Mucosa of descending colon (tissue), 3 donors: ENCODE measurements at regions not wholly inside any gene's neighbourhood (a gene's known extent, or its start where the extent isn't known, plus 50 kb on each side); places are given as distances from the start of the nearest gene placed in this dataset.

Experiments
- ATAC-seq: fragments of 200-7000 bp; cut with Tn5 transposase; one replicate; pipeline ENCODE4 v1.9.1; 2020; ENCODE audit warnings: mild to moderate bottlenecking, moderate library complexity
- DNase-seq, 3 donors: peaks; one replicate each; pipeline ENCODE4 v3.0.0-alpha.2; 2020
- H3K36me3 ChIP-seq: fragments of 200-600 bp; one replicate; pipeline ENCODE4 v1.8.0; 2021; ENCODE audit warnings: low read depth, mild to moderate bottlenecking
- H3K4me1 ChIP-seq: fragments of 200-600 bp; one replicate; pipeline ENCODE4 v1.8.0; 2021; ENCODE audit warnings: low read depth, mild to moderate bottlenecking
- H3K4me3 ChIP-seq: fragments of 200-600 bp; one replicate; pipeline ENCODE4 v1.8.0; 2021; ENCODE audit warnings: mild to moderate bottlenecking
- H3K9me3 ChIP-seq: fragments of 200-600 bp; one replicate; pipeline ENCODE4 v1.8.0; 2021; ENCODE audit warnings: mild to moderate bottlenecking
- CTCF ChIP-seq: fragments of 200-600 bp; IDR thresholded peaks from one replicate; pipeline ENCODE4 v1.8.0; 2022; ENCODE audit warnings: antibody characterized with exemption, mild to moderate bottlenecking
- intact Hi-C, 2 donors: fragments of 100-400 bp; cut with DNase I in 1 of 2; cut with micrococcal nuclease in 1 of 2; formaldehyde crosslinking; loops; one replicate each; pipeline versions ENCODE4 v1.11.0 to v1.11.1; 2022; cut with DNase I, micrococcal nuclease
- donor health status: DM: no; HTN: no; CAD: no; lungs with moderate emphysema.
- donor health status: DM: no; HTN: no; CAD: no.
- donor health status: DM: no; HTN: yes; CAD: no.

DNA sequence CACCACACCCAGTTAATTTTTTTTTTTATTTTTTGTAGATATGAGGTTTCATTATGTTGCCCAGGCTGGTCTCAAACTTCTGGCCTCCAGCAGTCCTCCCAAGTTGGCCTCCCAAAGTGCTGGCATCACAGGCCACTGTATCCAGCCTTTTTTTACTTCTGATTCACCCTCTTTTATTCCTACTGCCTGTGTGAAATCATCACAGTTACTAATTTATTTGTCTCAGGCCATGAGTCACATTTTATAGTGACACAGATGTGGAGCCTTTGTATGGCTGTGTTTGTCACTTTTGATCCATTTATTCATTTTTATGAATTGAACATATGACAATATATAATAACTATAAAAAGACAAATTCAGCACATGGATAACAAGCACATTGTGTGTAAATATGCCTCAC lies 67.1 kb upstream of the SNX2 start:
- Histone ChIP-seq H3K36me3 (no peaks in the 10 kb centered on the region), H3K4me3 (no peak overlapping the region), H3K4me1 (no peaks in the 10 kb centered on the region), H3K9me3 (no peaks in the 10 kb centered on the region)
- intact Hi-C loops, result no loop called here
- ATAC-seq, result no peak
- no peak for TF ChIP-seq CTCF
- no peak for DNase-seq

- DNase-seq (no peak), ATAC-seq (no peak)
- Histone ChIP-seq H3K4me3 (no peak overlapping the region), H3K4me1 (no peaks in the 10 kb centered on the region), H3K36me3 (no peaks in the 10 kb centered on the region), H3K9me3 (no peaks in the 10 kb centered on the region)
- TF ChIP-seq CTCF, result no peak
- intact Hi-C loops, result no loop called here
These were observed 61.8 kb upstream of the SNX2 start for GRCh38 chr5:122713041-122713440.

DNA sequence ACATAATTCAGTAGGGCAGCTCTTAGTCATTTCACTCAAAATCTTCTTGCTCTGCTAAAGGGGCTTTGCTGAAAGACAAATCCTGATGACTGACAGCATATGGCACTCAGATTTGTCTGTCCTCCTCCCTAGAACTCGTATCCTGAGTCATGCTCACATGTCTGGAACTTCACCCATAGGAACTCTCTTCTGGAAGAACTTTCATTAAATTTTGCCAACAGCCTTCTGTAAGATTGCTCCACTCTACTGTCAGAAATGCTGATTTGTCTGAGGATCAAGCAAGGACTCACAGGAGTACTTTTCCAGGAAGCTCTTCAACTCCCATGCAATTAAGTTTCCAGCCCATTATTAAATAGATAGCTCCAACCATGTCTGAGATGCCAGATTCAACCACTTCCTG lies 59.8 kb upstream of the SNX2 start:
- no peak overlapping the region for H3K4me3 ChIP-seq
- no peaks in the 10 kb centered on the region for H3K9me3 ChIP-seq
- no peaks in the 10 kb centered on the region for H3K4me1 ChIP-seq
- no peak for DNase-seq
- TF ChIP-seq CTCF, result no peak
- no peaks in the 10 kb centered on the region for H3K36me3 ChIP-seq
- no peak for ATAC-seq
- intact Hi-C loops, result no loop called here

GRCh38 chr5:122718611-122719010 lies 56.3 kb upstream of the SNX2 start:
- H3K4me1 ChIP-seq, result no peaks in the 10 kb centered on the region
- no peak for ATAC-seq
- no peak for TF ChIP-seq CTCF
- no peaks in the 10 kb centered on the region for H3K36me3 ChIP-seq
- no peak overlapping the region for H3K4me3 ChIP-seq
- DNase-seq, result no peak
- H3K9me3 ChIP-seq, result no peaks in the 10 kb centered on the region
- intact Hi-C loops, result no loop called here

DNA sequence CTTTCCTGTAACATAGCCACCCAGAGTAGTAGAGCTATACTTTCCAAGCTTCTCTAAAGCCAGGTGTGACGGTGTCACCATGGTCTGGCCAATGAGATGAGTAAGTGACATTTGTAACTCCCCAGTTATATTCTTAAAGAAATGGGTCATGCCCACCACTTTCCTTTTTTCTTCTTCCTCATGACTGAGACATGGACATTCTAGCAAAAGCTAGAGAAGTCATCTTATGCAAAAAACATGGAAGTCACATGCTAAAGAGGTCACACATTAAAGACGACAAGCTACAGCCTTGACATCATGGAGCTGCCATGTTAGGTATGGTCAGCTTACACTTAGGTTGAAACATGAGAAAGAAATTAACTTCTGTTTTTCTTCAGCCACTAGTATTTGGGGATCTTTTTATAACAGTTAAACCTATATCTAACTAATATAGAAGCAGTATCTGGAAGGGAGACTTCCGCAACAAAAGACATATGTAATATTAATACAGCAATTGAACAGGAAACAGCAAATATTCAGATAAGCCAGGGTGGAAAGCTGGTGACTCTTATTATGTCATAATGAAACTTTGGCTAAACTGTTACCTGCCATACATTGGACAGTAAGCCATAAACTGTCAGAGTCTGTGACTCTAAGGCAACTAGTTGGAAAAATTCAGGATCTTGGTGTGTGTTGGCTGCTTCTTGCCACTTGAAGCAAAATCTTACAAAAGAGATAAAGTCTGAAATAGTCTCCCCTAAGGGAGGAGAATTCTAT lies 54.7 kb upstream of the SNX2 start:
- intact Hi-C loops, result no loop called here
- no peaks in the 10 kb centered on the region for H3K36me3 ChIP-seq
- H3K9me3 ChIP-seq, result no peaks in the 10 kb centered on the region
- no peak for TF ChIP-seq CTCF
- DNase-seq (no peak), ATAC-seq (no peak)
- H3K4me1 ChIP-seq, result no peaks in the 10 kb centered on the region
- no peak overlapping the region for H3K4me3 ChIP-seq

GRCh38 chr5:122721127-122721526 lies 53.8 kb upstream of the SNX2 start:
- intact Hi-C loops, result no loop called here
- no peak for ATAC-seq
- Histone ChIP-seq H3K36me3 (no peaks in the 10 kb centered on the region), H3K9me3 (no peaks in the 10 kb centered on the region), H3K4me3 (no peak overlapping the region), H3K4me1 (no peaks in the 10 kb centered on the region)
- no peak for DNase-seq
- no peak for TF ChIP-seq CTCF
